RWPE2 (cell line): ENCODE measurements at regions not wholly inside any gene's neighbourhood (a gene's known extent, or its start where the extent isn't known, plus 50 kb on each side); places are given as distances from the start of the nearest gene placed in this dataset.

ENCODE experiments used
- ATAC-seq: fragments of 200-7000 bp; cut with Tn5 transposase; 3 replicates; pipeline ENCODE4 v1.9.1; 2021; ENCODE audit warnings: low read depth
- DNase-seq: peaks from one replicate; pipeline ENCODE4 v3.0.0-alpha.2; 2020; ENCODE audit warnings: low spot score
- H3K27ac ChIP-seq: fragments of 450-650 bp; 2 replicates; pipeline ENCODE4 v1.5.1; 2017; ENCODE audit warnings: mild to moderate bottlenecking; ENCODE audit not compliant: poor library complexity, severe bottlenecking
- H3K27me3 ChIP-seq: fragments of 250-450 bp; sonication (Bioruptor Pico); 2 replicates; pipeline ENCODE4 v1.5.1; 2021; ENCODE audit warnings: mild to moderate bottlenecking, moderate library complexity; ENCODE audit not compliant: insufficient read depth, poor library complexity, severe bottlenecking
- H3K36me3 ChIP-seq: fragments of 250-450 bp; sonication (Bioruptor Pico); 2 replicates; pipeline ENCODE4 v1.5.1; 2020; ENCODE audit warnings: low read depth, mild to moderate bottlenecking, moderate library complexity
- H3K4me1 ChIP-seq: fragments of 250-450 bp; sonication (Bioruptor Pico); 2 replicates; pipeline ENCODE4 v1.5.1; 2021; ENCODE audit warnings: mild to moderate bottlenecking, moderate library complexity; ENCODE audit not compliant: insufficient read depth, poor library complexity, severe bottlenecking
- H3K4me3 ChIP-seq: fragments of 250-450 bp; sonication (Bioruptor Pico); 2 replicates; pipeline ENCODE4 v1.5.1; 2021; ENCODE audit warnings: mild to moderate bottlenecking, moderate library complexity; ENCODE audit not compliant: severe bottlenecking
- H3K9me3 ChIP-seq: fragments of 250-450 bp; sonication (Bioruptor Pico); 2 replicates; pipeline ENCODE4 v1.5.1; 2021; ENCODE audit warnings: mild to moderate bottlenecking, moderate library complexity; ENCODE audit not compliant: severe bottlenecking
- TF ChIP-seq, protein P1 (sequence below): fragments of 450-650 bp; IDR thresholded peaks from one replicate; pipeline ENCODE4 v1.5.1; 2017; ENCODE audit warnings: mild to moderate bottlenecking, moderate library complexity; ENCODE audit not compliant: poor library complexity, severe bottlenecking

DNA sequence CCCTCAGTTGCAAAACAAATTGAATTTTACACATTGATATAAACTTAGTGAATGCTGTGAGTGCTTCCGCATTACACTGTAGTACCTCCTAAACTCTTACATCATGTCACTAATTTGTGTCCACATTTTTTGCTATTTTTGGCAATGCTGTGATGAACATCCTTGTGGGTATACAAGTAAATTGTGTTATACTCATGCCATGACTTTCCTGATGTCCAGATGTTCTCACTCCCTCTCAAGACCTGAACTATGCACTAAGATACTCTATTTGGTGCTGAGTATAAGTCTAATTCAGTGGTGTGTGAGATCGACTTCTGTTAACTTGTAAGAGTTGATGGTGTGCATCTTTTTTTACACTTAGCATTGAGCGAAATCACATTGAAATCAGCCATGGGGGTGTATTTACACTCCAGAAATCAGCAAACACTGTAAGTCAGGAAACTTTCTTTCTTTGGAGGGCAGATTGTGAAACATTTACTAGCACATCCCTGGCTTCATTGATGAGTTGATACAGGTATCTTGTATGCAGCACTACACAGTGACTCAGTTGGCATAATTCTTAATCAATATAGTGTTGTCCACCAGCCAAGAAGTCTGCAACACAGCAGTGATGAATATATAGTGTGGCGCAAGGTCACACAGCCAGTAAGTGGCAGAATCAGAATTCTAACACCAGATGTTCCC is 228.1 kb upstream of the RORA start:
- Histone ChIP-seq H3K27ac (no peak overlapping the region), H3K27me3 (peaks cover 12% of the 10 kb centered on the region), H3K36me3 (no peaks in the 10 kb centered on the region), H3K4me3 (no peak overlapping the region), H3K4me1 (peaks cover 12% of the 10 kb centered on the region), H3K9me3 (no peaks in the 10 kb centered on the region)
- ATAC-seq, result no peak
- DNase-seq, result no peak
- TF ChIP-seq, protein P1, sequence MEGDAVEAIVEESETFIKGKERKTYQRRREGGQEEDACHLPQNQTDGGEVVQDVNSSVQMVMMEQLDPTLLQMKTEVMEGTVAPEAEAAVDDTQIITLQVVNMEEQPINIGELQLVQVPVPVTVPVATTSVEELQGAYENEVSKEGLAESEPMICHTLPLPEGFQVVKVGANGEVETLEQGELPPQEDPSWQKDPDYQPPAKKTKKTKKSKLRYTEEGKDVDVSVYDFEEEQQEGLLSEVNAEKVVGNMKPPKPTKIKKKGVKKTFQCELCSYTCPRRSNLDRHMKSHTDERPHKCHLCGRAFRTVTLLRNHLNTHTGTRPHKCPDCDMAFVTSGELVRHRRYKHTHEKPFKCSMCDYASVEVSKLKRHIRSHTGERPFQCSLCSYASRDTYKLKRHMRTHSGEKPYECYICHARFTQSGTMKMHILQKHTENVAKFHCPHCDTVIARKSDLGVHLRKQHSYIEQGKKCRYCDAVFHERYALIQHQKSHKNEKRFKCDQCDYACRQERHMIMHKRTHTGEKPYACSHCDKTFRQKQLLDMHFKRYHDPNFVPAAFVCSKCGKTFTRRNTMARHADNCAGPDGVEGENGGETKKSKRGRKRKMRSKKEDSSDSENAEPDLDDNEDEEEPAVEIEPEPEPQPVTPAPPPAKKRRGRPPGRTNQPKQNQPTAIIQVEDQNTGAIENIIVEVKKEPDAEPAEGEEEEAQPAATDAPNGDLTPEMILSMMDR, result no peak

DNA sequence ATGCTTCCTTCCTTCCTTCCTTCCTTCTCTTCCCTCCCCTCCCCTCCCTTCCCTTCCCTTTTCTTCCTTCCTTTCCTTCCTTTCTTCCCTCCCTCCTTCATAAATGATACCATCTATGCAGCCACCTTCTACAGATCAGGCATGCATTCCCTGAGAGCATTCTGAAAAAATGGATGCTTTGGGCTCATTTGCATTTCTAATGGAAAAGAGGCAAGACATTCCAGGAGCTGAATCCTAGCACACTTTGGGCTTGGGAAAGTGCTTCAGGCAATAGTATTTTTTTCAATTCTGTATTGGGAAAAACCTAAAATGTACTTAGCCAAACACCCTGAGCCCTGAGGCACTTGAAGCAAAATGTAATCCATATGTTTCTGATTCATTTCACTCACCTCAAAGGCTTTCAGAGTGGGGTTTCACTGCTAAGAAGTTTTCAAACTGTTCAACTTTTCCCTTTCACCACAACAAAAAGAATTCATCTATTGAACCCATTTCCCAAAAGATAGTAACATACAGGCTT is 220.1 kb upstream of the RORA start:
- Histone ChIP-seq H3K4me3 (no peak overlapping the region), H3K9me3 (no peaks in the 10 kb centered on the region), H3K4me1 (no peaks in the 10 kb centered on the region), H3K27ac (no peak overlapping the region), H3K36me3 (no peaks in the 10 kb centered on the region), H3K27me3 (peaks cover 38% of the 10 kb centered on the region)
- ATAC-seq (no peak), DNase-seq (no peak)
- TF ChIP-seq, protein P1, result no peak

DNA sequence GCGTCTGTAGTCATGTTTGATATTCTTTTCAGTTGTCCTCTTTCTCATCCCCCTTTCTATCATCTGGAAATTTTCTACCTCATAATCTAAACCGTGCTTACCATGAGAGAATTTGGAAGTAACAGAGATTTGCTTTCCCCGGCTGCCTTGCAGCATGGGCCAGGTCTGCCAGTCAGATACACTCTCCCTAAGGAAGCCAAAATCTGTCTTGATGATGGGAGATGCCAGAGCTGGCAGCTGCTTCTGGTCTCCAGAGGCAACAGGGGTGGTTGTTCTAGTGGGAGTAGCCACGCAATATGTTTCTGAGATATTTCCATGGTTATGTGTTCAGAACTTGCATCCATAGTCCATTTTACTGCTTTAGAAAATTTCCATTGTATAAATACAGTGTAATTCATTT is 218.9 kb upstream of the RORA start:
- DNase-seq (no peak), ATAC-seq (no peak)
- no peaks in the 10 kb centered on the region for H3K36me3 ChIP-seq
- TF ChIP-seq, protein P1, result no peak
- H3K27ac ChIP-seq, result no peak overlapping the region
- no peaks in the 10 kb centered on the region for H3K4me1 ChIP-seq
- peaks cover 39% of the 10 kb centered on the region for H3K27me3 ChIP-seq
- no peaks in the 10 kb centered on the region for H3K9me3 ChIP-seq
- H3K4me3 ChIP-seq, result no peak overlapping the region

DNA sequence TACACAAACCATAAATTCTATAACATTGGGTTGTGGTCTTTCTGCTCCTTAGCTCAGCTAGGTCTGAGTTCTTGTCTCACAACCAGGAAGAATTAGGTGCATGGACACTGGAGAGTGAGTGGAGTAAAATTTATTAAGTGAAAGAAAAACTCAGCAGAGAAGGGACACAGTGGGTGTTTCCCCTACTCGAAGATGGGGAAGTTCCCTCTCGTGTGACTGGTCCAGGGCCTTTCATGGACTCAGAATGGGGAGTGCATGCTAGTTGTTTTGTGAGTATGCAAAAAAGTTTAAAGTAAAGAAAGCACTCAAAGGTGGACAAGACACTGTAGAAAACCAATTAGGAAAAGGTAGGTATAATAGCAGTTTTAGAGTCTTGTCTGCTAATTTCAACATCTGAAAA is 215.5 kb upstream of the RORA start:
- Histone ChIP-seq H3K27ac (no peak overlapping the region), H3K9me3 (no peaks in the 10 kb centered on the region), H3K4me1 (no peaks in the 10 kb centered on the region), H3K4me3 (no peak overlapping the region), H3K27me3 (peaks cover 36% of the 10 kb centered on the region), H3K36me3 (no peaks in the 10 kb centered on the region)
- ATAC-seq (no peak), DNase-seq (no peak)
- TF ChIP-seq, protein P1, result no peak

DNA sequence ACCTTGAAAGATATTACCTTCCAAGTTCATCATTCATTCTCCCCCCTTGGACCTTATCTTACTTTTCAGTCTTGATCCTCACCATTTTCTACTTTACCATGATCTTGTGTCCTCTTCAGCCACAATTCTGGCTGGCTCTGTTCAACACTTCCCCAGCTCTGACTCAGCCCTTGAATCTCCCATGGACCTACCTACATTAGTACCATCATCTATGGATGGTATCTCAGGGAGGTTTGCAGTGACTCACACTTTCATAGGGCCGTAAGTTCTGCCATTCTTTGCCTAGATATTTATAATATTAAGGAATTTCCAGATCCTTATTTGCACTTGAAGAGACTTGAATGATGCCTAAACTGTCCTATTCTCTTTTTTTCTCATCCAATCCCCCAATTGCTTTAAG is 213.7 kb upstream of the RORA start:
- H3K27ac ChIP-seq, result no peak overlapping the region
- H3K4me3 ChIP-seq, result no peak overlapping the region
- H3K4me1 ChIP-seq, result no peaks in the 10 kb centered on the region
- no peak for DNase-seq
- H3K36me3 ChIP-seq, result no peaks in the 10 kb centered on the region
- TF ChIP-seq, protein P1, result no peak
- no peak for ATAC-seq
- H3K27me3 ChIP-seq, result peaks cover 44% of the 10 kb centered on the region
- H3K9me3 ChIP-seq, result no peaks in the 10 kb centered on the region
